Kidney tubule cell (primary cell): ENCODE measurements at regions not wholly inside any gene's neighbourhood (a gene's known extent, or its start where the extent isn't known, plus 50 kb on each side); places are given as distances from the start of the nearest gene placed in this dataset.
"Not testable (repeated sequence)": the region's sequence is repeated elsewhere in the genome, so short reads cannot be mapped to it uniquely, and the experiment has no call there.

ENCODE experiments used
- DNase-seq: peaks from one replicate; pipeline ENCODE4 v3.0.0-alpha.2; 2018; ENCODE audit warnings: low spot score

DNA sequence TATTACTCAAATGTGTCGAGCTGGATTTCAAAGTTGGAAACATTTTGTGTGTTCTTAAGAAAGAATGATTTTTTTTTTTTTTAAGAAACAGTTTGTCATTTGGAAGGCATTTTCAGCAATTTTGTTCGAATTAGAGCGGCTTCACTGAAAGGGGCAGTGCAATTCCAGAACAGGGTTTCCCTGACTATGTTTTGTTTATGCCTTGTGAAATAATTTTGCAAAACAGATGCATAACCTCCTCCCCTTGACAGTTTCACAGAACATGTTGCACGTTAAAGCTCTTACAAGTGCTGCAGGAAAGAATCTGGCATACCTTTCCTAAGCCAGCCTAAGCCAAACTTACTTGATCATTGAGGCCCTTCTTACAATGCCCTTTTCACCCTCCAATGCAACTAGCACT lies 216.0 kb upstream of the SSTR4 start:
- no peak for DNase-seq

DNA sequence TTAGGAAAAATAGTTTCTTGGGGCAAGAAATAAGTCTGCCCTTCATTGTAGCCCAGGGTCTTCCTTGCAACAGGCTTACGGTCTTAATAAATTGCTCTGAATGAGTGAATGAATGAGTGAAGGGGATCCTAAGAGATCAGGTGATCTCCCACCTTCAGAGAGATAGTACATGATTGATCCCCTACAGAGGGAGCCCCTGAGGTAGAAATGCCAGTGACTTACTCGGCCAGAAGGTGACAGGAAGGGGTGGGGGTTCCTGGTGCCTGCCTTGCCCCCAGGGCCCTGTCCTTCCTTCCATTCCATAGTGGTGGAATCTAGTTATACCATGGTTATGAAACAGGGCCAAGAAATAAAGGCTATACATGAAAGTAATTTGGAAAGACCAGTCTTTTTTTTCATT lies 215.3 kb upstream of the SSTR4 start:
- no peak for DNase-seq

DNA sequence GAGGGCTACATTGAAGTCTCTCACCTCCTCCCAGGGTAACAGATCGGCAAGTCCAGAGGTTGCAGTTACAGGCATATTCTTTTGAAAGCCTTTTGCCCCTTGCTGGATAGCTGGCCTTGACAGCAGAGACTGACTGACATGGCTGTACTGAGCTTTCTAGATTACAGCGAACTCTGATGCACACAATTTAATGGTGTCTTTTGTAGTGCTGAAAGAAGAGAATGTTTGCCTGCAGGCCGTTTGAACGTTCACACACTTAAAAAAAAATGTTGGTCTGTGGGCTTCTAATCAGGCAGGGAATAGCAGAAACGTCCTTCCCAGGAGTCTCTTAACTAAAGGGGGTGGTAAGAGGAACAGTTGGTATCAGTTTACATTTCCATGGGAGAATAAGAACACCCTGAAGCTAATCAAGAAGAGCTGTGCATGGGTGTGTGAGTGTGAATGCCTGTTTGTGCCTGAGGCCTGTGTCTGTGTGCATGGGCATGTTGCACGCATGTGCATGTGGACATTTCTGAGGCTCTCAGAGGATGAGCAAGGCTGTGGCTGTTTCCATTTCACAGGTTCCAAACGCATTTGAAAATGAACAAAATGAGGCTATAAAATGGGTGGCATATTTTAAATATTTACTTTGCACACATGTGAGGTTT lies 213.9 kb upstream of the SSTR4 start:
- no peak for DNase-seq

DNA sequence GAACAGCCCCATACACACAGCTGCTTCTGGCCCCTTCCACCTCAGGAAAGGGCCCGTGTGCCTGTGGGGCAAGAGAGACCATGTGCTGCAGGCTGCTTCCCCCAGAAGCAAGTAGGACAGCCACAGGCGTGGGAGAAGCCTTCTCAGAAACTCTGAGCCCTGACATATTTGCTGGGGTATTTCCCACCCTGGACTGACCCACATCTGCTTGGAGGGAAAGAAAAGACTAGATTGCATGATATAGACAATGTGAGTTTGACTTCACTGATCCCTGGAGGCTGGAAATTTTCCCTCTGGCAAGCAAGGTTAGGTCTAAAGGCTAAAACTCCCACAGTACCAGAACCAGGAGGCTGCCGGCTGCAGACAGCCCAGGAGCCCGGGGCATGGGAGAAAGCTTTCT lies 213.3 kb upstream of the SSTR4 start:
- DNase-seq, result no peak

DNA sequence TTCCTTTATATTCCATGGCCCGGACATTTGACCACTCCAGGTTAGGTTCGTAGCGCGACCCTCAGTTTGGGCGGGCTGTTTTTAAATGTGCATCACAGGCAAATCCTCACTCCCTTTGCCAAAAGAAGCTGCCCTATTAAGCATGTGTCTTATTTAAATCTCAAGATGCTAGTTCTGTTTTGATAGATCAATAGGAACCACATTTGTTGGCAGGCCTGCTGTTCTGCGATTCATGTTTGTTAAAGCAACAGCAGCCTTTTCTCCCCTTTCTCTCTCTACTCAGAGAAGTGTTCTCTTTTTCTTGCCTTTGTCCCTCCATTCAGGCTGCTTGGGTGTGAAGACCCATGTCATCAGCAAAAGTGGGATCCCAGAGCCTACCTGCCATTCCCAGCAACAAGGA lies 212.0 kb upstream of the SSTR4 start:
- DNase-seq, result no peak

DNA sequence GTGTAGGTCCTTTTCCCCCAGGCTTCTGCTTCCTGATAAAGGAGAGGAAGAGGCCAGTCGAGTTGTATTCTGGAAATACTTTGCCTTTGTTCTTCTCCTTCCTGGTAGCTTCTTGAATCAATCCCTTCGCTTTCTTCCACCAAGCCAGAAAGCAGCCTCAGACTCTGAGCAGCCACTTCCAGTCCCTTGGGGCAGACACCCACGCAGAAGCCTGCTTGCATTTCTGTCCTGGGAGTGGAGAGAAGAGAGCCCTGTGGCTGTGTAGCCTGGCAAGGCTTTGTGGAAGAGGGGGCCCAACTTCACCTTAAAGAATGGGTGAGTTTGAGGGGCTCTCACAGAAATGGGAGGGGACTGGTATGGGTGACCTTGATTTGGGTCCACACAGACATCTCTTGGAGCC lies 211.0 kb upstream of the SSTR4 start:
- DNase-seq, result no peak

DNA sequence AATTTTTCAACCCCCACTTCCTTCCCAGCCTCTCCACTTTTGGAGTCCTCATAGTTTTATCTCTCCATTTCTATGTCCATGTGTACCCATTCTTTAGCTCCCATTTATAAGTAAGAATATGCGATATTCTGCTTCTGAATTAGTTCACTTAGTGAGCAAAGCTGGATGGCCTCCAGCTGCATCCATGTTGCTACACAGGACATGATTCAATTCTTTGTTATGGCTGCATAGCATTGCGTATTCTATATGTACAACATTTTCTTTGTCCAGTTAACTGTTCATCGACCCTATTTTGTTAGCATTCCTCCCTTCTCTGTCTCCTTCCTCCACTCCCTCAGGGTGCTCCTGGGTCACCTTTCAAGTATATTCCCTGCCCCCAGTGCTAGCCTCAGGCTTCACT lies 210.0 kb upstream of the SSTR4 start:
- no peak for DNase-seq

DNA sequence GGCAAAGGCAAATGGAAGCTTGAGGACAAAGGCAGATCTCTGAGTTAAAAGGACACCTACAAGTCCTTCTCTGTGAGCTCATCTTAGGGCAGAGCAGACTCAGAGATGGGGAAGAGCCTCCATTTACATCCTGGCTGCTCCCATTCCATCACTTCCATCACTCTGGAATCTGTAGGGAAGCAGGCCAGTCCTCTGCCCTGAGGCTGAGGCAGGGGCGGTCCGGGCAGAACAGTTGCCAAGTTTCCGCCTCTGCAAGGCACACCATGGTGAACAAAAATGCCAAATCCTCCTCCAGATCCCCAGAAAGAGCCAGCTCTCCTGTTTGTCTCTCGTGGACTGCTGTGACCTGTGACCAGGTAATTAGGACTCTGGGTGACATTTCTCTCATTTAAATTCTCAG lies 209.6 kb upstream of the SSTR4 start:
- DNase-seq, result no peak

DNA sequence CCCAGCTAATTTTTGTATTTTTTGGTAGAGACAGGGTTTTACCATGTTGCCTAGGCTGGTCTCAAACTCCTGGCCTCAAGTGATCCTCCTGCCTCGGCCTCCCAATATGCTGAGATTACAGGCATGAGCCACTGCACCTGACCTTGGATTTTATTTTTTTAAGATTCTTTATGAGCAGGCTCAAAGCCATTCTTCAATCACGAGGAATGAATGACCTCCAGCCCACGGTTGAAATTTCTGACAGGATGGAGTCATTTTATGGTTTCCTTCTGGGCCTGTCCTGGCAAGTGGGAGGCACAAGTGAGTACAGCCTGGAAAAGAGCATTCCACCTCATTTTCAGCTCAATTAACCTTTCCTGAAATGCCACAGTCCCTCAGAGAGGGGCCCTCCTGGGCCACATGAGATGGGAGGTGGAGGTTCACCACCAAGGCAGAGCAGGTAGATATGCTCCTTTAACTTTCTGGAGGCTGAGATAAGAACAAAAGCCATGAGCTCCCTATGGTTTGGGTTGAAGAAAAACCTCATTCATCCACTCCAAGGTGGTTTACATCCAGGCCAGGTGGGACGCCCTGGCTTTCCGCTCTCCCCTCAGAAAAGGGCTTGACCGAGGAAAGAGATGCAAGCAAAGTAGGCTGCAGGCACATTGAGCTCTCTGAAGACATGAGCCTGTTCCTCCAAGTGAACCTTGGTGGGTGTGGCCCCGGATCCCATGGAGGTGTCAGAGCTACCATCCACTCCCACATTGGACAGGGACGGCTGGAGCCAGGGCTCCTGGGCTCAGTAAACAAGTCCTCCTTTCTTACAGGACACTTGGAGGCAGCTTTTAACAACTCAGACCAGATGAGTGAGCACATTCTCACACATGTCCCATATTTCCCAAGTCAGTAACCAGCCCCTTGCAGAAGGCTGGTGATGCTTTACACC lies 208.5 kb upstream of the SSTR4 start:
- no peak for DNase-seq

DNA sequence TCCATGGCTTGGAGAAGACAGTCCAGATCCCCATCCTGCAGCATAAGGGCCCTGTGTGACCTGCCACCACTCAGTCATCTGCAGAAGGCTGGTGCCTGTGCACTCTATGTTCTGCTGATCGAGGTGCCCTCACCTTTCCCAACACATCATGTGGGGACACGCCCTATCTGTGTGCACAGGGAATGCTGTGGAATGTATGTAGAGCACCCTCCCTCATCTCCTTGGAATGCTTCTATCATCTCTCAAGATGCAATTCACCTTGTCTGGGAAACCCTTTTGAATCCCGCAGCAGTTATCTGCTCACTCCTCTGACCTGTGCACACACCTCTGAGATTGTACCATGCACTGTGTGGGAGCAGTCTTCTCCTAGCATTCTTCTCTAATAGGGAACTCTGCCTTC lies 207.2 kb upstream of the SSTR4 start:
- DNase-seq, result no peak

DNA sequence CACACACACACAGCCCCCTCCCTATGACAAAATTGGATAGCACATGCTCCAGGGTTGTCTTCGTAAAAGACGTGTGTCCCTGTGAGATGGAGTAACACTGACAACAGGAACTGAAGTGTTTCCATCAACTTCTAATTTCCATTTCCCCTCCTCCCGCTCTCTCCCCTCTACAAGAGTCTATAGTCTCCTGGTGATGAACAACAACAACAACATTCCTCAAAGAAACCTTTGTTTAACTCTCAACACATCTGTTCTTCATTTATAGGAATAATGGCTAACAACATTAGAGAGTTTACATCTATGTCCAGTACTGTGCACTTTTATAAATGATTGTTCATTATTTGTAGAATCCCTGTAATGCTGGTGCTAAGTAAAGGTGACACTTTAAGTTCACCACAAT lies 205.8 kb upstream of the SSTR4 start:
- no peak for DNase-seq

DNA sequence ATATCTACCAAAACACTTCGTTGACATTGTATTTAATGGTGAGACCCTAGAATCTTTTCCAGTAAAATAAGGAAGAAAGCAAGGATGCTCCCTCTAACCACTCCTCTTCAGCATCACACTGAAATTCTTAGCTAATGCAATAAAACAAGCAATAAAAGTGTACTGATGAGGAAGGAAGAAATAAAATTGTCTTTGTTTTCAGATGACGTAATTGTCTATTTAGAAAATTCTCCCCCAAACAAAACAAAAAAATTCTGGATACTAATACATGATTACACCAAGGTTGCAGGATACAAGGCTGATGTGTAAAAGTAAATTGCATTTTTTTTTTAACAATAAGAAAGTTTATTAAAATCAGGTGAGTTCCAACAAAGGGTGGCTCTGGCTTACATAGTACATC lies 205.0 kb upstream of the SSTR4 start:
- DNase-seq, result no peak

DNA sequence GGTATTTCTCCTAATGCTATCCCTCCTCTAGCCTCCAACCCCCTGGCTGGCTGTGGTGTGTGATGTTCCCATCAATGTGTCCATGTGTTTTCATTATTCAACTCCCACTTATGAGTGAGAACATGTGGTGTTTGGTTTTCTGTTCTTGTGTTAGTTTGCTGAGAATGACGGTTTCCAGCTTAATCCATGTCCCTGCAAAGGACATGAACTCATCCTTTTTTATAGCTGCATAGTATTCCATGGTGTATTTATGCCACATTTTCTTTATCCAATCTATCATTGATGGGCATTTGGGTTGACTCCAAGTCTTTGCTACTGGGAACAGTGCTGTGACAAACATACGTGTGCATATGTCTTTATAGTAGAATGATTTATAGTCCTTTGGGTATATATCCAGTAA lies 204.4 kb upstream of the SSTR4 start:
- DNase-seq, result not testable (repeated sequence)

DNA sequence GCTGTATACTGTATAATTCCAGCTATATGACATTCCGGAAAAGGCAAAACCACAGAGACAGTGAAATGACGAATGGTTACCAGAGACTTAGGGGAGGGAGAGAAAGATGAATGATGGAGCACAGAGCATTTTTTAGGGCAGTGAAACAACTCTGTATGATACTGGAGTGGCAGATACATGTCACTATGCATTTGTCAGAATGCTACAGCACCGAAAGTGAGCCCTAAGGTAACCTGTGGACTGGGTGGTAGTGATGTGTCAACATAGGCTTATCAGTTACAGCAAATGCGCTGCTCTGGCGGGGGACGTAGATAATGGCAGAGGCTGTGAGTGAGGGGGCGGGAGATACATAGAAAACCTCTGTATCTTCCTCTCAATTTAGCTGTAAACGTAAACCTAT lies 201.3 kb upstream of the SSTR4 start:
- DNase-seq, result no peak

DNA sequence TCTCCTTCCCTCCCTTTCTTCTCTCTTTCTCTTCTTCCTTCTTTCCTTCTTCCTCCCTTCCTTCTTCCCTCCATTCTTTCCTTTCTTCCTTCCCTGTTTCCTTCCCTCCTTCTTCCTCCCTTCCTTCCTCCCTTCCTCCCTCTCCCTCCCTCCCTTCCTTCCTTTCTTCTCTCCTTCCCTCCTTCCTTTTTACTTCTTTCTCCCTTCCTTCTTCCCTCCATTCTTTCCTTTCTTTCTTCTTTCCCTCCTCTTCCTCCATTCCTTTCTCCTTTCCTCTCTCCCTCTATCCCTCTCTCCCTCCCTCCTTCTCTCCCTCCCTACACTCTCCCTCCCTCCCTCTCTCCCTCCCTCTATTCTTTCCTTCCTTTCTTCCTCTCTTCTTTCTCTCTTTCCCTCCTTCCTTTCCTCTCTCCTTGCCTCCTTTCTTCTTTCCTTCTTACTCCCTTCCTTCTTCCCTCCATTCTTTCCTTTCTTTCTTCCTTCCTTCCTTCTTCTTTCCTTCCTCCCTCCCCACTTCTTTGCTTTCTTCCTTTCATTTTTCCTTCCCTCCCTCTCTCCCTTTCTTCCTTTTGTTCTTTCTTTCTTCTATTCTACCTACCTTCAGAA lies 200.4 kb upstream of the SSTR4 start:
- DNase-seq, result no peak

DNA sequence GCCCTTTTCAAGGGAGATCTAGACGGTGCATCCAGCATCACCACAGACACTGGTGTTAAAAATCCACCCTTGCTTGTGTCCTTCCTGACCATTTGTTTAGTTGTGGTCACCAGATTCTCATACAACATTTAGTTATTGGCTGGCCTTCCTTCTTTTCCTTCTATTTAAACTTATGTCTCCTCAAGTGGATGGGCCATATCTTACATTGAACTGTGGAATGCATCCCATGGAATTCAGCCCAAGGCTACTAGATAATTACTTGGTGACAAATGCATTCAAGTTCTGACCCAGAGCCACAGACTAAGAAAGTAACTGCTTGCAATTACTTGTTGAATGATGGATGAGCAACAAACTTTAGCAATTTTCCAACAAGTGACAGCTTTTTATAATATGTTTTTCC lies 198.9 kb upstream of the SSTR4 start:
- DNase-seq, result no peak

DNA sequence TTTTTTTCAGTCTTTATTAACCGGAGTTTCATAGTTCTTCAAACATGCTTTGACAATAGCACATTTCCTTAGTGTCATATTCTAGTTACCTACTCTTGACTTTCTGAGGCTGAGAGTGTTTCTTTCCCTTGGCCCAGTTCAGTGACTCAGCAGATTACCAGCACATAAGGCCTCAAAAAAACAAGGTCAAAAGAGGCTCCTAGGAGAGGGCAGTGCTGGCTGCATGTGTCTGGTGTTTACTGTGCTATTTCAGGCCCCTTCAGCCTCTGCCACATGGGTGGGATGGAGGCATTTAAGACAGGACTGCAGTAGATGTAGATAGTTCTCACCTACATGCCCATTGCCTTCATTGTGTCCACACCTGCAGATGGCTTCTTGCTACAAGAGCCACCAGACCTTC lies 198.2 kb upstream of the SSTR4 start:
- no peak for DNase-seq

DNA sequence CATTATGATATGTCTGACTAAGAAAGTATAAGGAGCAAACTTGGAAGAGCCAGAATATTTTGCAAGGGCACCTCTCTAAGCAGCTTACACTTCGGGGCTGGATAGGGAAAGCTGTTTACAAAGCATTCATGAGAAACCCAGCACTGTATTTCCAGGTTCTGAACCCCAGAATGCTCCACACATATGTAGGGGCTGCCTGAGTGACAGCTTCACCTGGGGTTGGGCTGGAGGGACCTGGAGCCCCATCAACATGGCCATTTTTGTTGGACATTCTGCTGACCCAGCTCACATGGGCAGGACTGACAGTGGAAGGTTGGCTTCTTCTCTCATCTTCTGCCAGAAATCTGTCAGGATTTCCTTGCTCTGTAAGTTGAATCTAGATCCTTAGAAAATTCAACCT lies 197.1 kb upstream of the SSTR4 start:
- DNase-seq, result no peak

DNA sequence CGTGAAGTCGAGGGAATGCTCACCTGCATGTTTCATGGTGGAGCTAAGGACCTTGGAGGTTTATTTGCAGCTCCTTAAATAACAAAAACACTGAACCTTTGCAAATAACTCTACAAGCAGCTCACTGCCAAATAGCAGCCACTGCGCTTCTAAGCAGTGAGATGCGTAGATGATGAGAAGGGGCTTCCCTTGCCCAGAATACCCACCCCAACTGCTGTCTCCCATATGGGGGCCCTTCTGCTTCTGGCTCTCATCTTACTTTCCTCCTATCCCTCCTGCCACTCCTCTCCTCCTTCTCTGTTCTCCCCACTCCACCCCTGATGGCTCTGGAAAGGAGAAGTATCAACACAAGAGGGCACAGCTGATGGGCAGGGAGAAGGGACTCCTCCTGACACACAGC lies 193.3 kb upstream of the SSTR4 start:
- no peak for DNase-seq

DNA sequence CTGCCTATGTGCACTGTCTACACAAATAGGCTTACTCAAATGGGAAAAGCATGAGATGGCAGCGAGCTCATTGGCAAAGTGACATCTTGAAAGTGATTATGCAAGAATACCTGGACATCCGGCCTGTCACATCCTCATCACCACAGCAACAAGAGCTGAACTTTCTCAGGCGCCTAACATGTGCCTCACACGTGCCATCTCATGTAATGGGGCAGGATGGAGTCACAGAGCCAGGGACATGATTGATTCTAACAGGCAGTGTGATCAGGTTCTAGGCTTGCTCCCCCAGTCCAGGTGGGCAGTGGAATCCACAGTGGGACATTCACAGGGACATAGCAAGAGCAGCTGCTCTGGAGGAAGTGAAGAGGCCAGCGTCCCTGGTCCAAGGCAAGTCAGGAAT lies 192.3 kb upstream of the SSTR4 start:
- DNase-seq, result no peak

DNA sequence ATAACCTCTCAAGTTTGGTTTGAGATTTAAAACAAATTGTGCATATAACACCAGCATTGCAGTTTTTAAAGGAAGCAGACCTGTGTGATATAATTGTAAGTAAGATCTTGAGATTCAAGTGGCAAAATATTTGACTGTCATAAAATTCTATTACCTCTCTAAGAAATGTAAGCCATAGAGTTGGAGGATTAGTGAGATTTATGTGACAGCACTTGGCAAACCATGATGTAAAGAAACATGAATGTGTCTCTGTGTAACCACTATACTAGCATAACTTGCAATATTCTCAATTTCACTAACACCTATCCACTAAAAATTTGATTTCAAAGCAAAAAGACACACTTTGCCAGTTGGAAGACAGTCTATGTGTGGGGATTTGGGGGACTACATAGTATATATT lies 190.2 kb upstream of the SSTR4 start:
- no peak for DNase-seq

DNA sequence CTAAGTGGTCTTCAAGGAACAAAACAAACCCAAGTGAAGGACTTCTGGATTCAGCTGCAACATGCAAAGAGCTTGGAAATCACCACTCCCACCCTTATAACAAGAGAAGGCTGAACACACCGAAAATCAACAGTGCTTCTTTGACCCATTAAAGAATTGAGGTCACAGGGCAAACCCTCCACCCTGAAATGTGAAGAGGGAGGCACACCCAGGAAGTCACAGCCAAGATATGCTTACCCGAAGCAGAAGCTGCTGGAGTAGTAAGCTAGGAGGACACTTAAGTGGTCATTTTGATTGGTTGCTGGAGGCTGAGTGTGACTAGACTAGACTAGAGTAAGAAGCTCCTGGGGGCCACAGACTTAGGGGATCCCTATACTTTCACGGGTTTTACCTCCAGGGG lies 188.2 kb upstream of the SSTR4 start:
- no peak for DNase-seq

DNA sequence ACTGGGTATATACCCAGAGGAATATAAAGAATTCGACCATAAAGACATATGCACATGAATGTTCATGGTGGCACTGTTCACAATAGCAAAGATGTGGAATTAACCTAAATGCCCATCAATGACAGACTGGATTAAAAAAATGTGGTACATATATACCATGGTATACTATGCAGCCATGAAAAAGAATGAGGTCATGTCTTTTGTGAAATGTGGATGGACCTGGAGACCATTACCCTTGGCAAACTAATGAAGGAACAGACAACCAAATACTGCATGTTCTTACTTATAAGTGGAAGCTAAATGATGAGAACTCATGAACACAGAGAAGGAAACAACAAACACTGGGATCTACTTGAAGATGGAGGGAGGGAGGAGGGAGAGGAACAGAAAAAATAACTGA lies 186.7 kb upstream of the SSTR4 start:
- no peak for DNase-seq
